Endothelial cell of umbilical vein (primary cell): ENCODE measurements at regions not wholly inside any gene's neighbourhood (a gene's known extent, or its start where the extent isn't known, plus 50 kb on each side); places are given as distances from the start of the nearest gene placed in this dataset.

Source experiments
- BruUV-seq: library from RNA; stranded (reverse); fragments of 400-500 nt; replicated peaks from 2 replicates; lab custom pipeline; 2021; lab: Mats Ljungman, UMichigan
- CTCF ChIA-PET: fragments of 300-600, 350-600 bp; sonication (Branson Sonifier 250); formaldehyde crosslinking; loops from one replicate; lab custom pipeline; 2021; ENCODE audit warnings: antibody characterized with exemption, inconsistent platforms; lab: Charles Lee
- POLR2A ChIA-PET: fragments of 300-600, 350-600 bp; sonication (Branson Sonifier 250); formaldehyde crosslinking; loops from one replicate; lab custom pipeline; 2021; ENCODE audit warnings: antibody characterized with exemption, inconsistent platforms; lab: Charles Lee
- DNase-seq: peaks from one replicate; pipeline ENCODE4 v3.0.0-alpha.2; 2011; ENCODE audit warnings: low read depth, low spot score
- FAIRE-seq: peaks from 2 replicates; lab custom pipeline; 2011; peaks lifted over from hg19 to GRCh38; lab: Jason Lieb, UNC
- H2AFZ ChIP-seq: 2 replicates; pipeline ENCODE4 v1.6.0; 2012; ENCODE audit warnings: low read depth, low read length, control low read depth, inconsistent platforms
- H3K27ac ChIP-seq: 2 replicates; pipeline ENCODE4 v1.5.1; 2011; ENCODE audit warnings: low read depth, mild to moderate bottlenecking, control low read depth, low read length, moderate library complexity; ENCODE audit not compliant: insufficient read depth
- H3K27me3 ChIP-seq, 2 experiments: 2 replicates each; pipeline versions ENCODE4 v1.6.0 to v1.6.1; 2011; ENCODE audit warnings: low read length in 2 of 2, mixed read lengths in 1 of 2; ENCODE audit not compliant: control insufficient read depth in 2 of 2, insufficient read depth in 2 of 2
- H3K36me3 ChIP-seq, 2 experiments: 2 replicates in 1 of 2; 3 replicates in 1 of 2; pipeline ENCODE4 v1.5.1; 2011; ENCODE audit warnings: low read length in 2 of 2, mild to moderate bottlenecking in 1 of 2, moderate library complexity in 1 of 2; ENCODE audit not compliant: control insufficient read depth in 2 of 2, insufficient read depth in 2 of 2; ENCODE audit errors: extremely low read depth in 1 of 2
- H3K4me1 ChIP-seq: 3 replicates; pipeline ENCODE4 v1.5.1; 2011; ENCODE audit warnings: mild to moderate bottlenecking, low read length; ENCODE audit not compliant: control insufficient read depth, insufficient read depth; ENCODE audit errors: extremely low read depth
- H3K4me2 ChIP-seq: 2 replicates; pipeline ENCODE4 v1.6.1; 2011; ENCODE audit warnings: low read length, control low read depth, mixed read lengths; ENCODE audit not compliant: insufficient read depth
- H3K4me3 ChIP-seq, 3 experiments: fragments of 200-600 bp in 1 of 3; sonication (generic), shearing (Covaris generic) in 1 of 3; replicated peaks in 1 of 3; 2 replicates each; pipeline ENCODE4 v1.5.1; 2011 to 2016; ENCODE audit warnings: control low read depth in 3 of 3, low read length in 3 of 3, mild to moderate bottlenecking in 2 of 3, inconsistent platforms in 1 of 3, low read depth in 1 of 3, moderate library complexity in 1 of 3; ENCODE audit not compliant: insufficient read depth in 1 of 3
- H3K79me2 ChIP-seq: 2 replicates; pipeline ENCODE4 v1.6.0; 2012; ENCODE audit warnings: low read length, inconsistent platforms; ENCODE audit not compliant: control insufficient read depth, insufficient read depth
- H3K9ac ChIP-seq: replicated peaks from 2 replicates; pipeline ENCODE3; 2011; ENCODE audit warnings: low read length, control low read depth; ENCODE audit not compliant: insufficient read depth; ENCODE audit errors: extremely low read depth
- H3K9me1 ChIP-seq: replicated peaks from 3 replicates; pipeline ENCODE4 v1.6.0; 2011; ENCODE audit warnings: mild to moderate bottlenecking, low read length; ENCODE audit not compliant: control insufficient read depth, insufficient read depth; ENCODE audit errors: extremely low read depth
- H3K9me3 ChIP-seq: replicated peaks from 2 replicates; pipeline ENCODE4 v1.5.1; 2012; ENCODE audit warnings: low read length, inconsistent platforms; ENCODE audit not compliant: control insufficient read depth, insufficient read depth
- H4K20me1 ChIP-seq: replicated peaks from 2 replicates; pipeline ENCODE3; 2011; ENCODE audit warnings: mild to moderate bottlenecking, low read length; ENCODE audit not compliant: control insufficient read depth, insufficient read depth; ENCODE audit errors: extremely low read depth
- CTCF ChIP-seq, 2 donors: IDR thresholded peaks; 1 replicate in 1 of 2; 2 replicates in 1 of 2; pipeline ENCODE4 v1.5.1; 2011; ENCODE audit warnings: low read length in 2 of 2, mild to moderate bottlenecking in 2 of 2, moderate library complexity in 2 of 2, control low read depth in 1 of 2, inconsistent platforms in 1 of 2, low read depth in 1 of 2; ENCODE audit not compliant: insufficient read depth in 1 of 2; ENCODE audit errors: extremely low read depth in 1 of 2
- EZH2 ChIP-seq: IDR thresholded peaks from 2 replicates; pipeline ENCODE4 v1.6.1; 2012; ENCODE audit warnings: borderline replicate concordance, low read depth, mild to moderate bottlenecking, moderate library complexity, low read length, inconsistent platforms; ENCODE audit not compliant: severe bottlenecking
- FOS ChIP-seq: IDR thresholded peaks from 2 replicates; pipeline ENCODE4 v1.6.1; 2011; ENCODE audit warnings: mild to moderate bottlenecking, low read length, moderate library complexity, borderline replicate concordance; ENCODE audit not compliant: insufficient read depth
- GATA2 ChIP-seq: IDR thresholded peaks from 2 replicates; pipeline ENCODE4 v1.7.0; 2011; ENCODE audit warnings: low read depth, mild to moderate bottlenecking, moderate library complexity, mixed read lengths, low read length; ENCODE audit not compliant: insufficient read length, insufficient read depth
- JUN ChIP-seq: IDR thresholded peaks from 2 replicates; pipeline ENCODE4 v1.6.1; 2011; ENCODE audit warnings: borderline replicate concordance, low read depth; ENCODE audit not compliant: insufficient read length, insufficient read depth
- MAX ChIP-seq: IDR thresholded peaks from 2 replicates; pipeline ENCODE4 v1.6.1; 2011; ENCODE audit not compliant: insufficient read depth, insufficient read length
- MYC ChIP-seq: IDR thresholded peaks from one replicate; pipeline ENCODE4 v1.6.1; 2011; ENCODE audit warnings: mild to moderate bottlenecking, low read depth, low read length
- POLR2A ChIP-seq: IDR thresholded peaks from 2 replicates; pipeline ENCODE4 v1.6.1; 2012; ENCODE audit warnings: low read depth, mild to moderate bottlenecking, control low read depth, low read length
- POLR2AphosphoS5 ChIP-seq: IDR thresholded peaks from 2 replicates; pipeline ENCODE4 v1.6.1; 2012; ENCODE audit warnings: low read depth, mild to moderate bottlenecking, control low read depth, low read length, moderate library complexity; ENCODE audit not compliant: insufficient read depth
- dilution Hi-C: fragments of 300-500 bp; cut with MboI; formaldehyde crosslinking; loops from one replicate; pipeline ENCODE4 v1.15.0; 2019; ENCODE audit warnings: low sequenced_read_pairs; ENCODE audit not compliant: extremely low pct_ligation_motif_present
- intact Hi-C: fragments of 100-400 bp; cut with micrococcal nuclease; formaldehyde crosslinking; loops from one replicate; pipeline ENCODE4 v1.10.0; 2022

DNA sequence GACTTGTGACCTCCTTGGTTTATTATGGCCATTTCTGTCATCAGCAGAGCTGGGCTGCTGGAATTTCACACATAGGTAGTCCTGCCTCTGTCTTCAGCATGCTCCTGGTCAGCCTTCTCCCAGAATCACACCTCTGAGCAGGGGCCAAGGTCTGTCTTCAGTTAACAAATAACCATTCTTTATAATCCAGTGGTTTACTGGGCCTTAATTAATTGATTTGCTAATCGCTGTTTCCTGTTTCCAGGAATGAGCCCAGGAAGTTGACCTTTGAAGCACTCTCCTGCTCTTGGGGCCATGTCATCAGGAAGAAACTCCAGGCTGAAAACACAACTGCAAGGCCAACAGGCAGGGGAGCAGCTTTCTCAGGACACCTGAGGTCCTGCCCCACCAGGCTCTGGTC lies 278.5 kb downstream of the SRBD1 start:
- CTCF ChIA-PET, result interaction anchor here (1.0 to 3.0 kb wide), 3 partner anchors 10 to 351 kb away, joined by 3 to 10 read pairs (median 4); no protein-coding TSS in a partner anchor
- H3K4me3 ChIP-seq, result no peak overlapping the region
- no peaks in the 10 kb centered on the region for H3K36me3 ChIP-seq
- no peak overlapping the region for H3K9ac ChIP-seq
- POLR2A ChIA-PET, result no interaction called here
- BruUV-seq, result no TSS peak
- intact Hi-C loops (no loop called here), dilution Hi-C loops (no loop called here)
- H3K4me1 ChIP-seq, result peaks cover 10% of the 10 kb centered on the region
- H4K20me1 ChIP-seq, result no peaks in the 10 kb centered on the region
- H3K4me2 ChIP-seq, result no peak overlapping the region
- H3K27ac ChIP-seq, result no peak overlapping the region
- H3K79me2 ChIP-seq, result no peaks in the 10 kb centered on the region
- H3K9me1 ChIP-seq, result no peaks in the 10 kb centered on the region
- no peak for TF ChIP-seq MYC
- no peak for TF ChIP-seq EZH2
- no peak for TF ChIP-seq POLR2A
- TF ChIP-seq POLR2AphosphoS5, result no peak
- TF ChIP-seq GATA2, result no peak
- no peak for TF ChIP-seq JUN
- no peak for TF ChIP-seq MAX
- TF ChIP-seq CTCF (IDR thresholded peaks at IDR 0.05; ENCODE audit: extremely low read depth in 1 of 2, insufficient read depth in 1 of 2, low read depth in 1 of 2, low read length in 2 of 2), result no peak
- TF ChIP-seq FOS, result no peak
- DNase-seq (no peak), FAIRE-seq (no peak)
- H3K9me3 ChIP-seq, result no peaks in the 10 kb centered on the region
- no peak overlapping the region for H2AFZ ChIP-seq
- no peaks in the 10 kb centered on the region for H3K27me3 ChIP-seq
